Activated CD4-positive, alpha-beta T cell treated with anti-CD3 and anti-CD28 coated beads for 36 hours (primary cell): ENCODE measurements at regions not wholly inside any gene's neighbourhood (a gene's known extent, or its start where the extent isn't known, plus 50 kb on each side); places are given as distances from the start of the nearest gene placed in this dataset.

ENCODE experiments used
- ATAC-seq: fragments of 200-7000 bp; cut with Tn5 transposase; one replicate; pipeline ENCODE4 v1.10.0; 2021; ENCODE audit warnings: mild to moderate bottlenecking, moderate library complexity
- CTCF ChIA-PET: fragments of 350-600 bp; sonication (Branson Sonifier 250); formaldehyde crosslinking; loops from one replicate; lab custom pipeline; 2021; ENCODE audit warnings: antibody characterized with exemption; lab: Charles Lee
- POLR2A ChIA-PET: fragments of 350-600 bp; sonication (Branson Sonifier 250); formaldehyde crosslinking; loops from one replicate; lab custom pipeline; 2021; ENCODE audit warnings: antibody characterized with exemption, inconsistent platforms; lab: Charles Lee
- DNase-seq: peaks from one replicate; pipeline ENCODE4 v3.0.0-alpha.2; 2020
- H3K27ac Mint-ChIP-seq: one replicate; pipeline ENCODE4 v1.8.0; 2021; ENCODE audit warnings: mixed read lengths
- H3K27me3 Mint-ChIP-seq: one replicate; pipeline ENCODE4 v1.8.0; 2021; ENCODE audit warnings: mixed read lengths
- H3K36me3 Mint-ChIP-seq: one replicate; pipeline ENCODE4 v1.8.0; 2021; ENCODE audit warnings: low read depth, mixed read lengths
- H3K4me1 Mint-ChIP-seq: one replicate; pipeline ENCODE4 v1.8.0; 2021; ENCODE audit warnings: mixed read lengths
- H3K4me3 Mint-ChIP-seq: one replicate; pipeline ENCODE4 v1.8.0; 2021; ENCODE audit warnings: mild to moderate bottlenecking, moderate library complexity, mixed read lengths
- H3K9me3 Mint-ChIP-seq: one replicate; pipeline ENCODE4 v1.8.0; 2021; ENCODE audit warnings: low read depth, mixed read lengths
- intact Hi-C, 2 experiments: fragments of 100-400 bp; cut with DNase I in 1 of 2; cut with micrococcal nuclease in 1 of 2; formaldehyde crosslinking; loops; one replicate each; pipeline versions ENCODE4 v1.14.2 to v1.15.1; 2022 to 2024; cut with DNase I, micrococcal nuclease

DNA sequence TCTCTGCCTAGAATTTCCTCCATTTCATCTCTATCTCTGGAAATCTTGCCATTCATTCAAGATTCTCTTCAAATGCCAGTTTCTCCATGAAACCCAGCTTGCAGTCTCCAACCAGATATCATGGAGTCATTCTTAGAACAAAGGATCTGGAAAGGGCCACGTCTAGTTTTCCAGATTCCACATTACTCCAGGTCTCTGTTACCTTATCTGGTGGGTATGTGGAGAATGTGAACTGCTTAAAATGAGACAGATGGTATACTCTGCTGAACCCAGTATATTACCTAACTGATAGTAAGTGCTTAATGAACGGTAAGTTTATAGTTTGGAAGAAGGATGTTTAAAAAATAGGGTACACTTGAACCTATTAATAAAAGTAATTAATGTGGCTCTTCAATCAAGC is 52.3 kb upstream of the ZSWIM6 start:
- no peaks in the 10 kb centered on the region for H3K9me3 Mint-ChIP-seq
- CTCF ChIA-PET: interaction anchor here (0.7 kb wide), 1 partner anchor 289 kb away, joined by 3 read pairs; no protein-coding TSS in a partner anchor
- H3K4me3 Mint-ChIP-seq: no peak overlapping the region
- ATAC-seq (no peak), DNase-seq (no peak)
- H3K36me3 Mint-ChIP-seq: no peaks in the 10 kb centered on the region
- POLR2A ChIA-PET: no interaction called here
- no peak overlapping the region for H3K27ac Mint-ChIP-seq
- intact Hi-C loops: loop anchor here (2.0 to 10.0 kb wide), 6 partner anchors 51 to 379 kb away; partner anchors contain the start of genes ERCC8 (in 1 of the 2), NDUFAF2 (in 1 of the 2) and SMIM15 (in 1 of the 2)
- H3K27me3 Mint-ChIP-seq: no peaks in the 10 kb centered on the region
- peaks cover 43% of the 10 kb centered on the region for H3K4me1 Mint-ChIP-seq

DNA sequence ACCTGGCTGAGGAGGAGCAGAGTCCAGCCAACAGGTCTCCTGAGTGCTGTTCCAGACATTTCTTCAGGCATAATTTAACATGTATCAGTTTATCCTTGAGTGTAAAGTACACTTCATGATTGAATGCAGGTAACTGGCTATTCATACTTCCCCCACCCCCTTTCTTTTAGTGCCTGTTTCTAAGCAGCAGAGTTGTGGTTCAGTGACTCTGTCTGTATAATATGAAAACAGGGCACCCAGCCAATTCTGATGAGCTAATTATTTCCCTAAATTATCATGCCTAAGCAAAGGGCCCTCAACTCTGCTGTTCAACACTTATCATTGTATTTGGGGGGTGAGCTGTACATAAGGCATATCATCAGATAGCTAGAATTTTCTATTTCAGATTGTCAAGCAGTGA is 51.9 kb upstream of the ZSWIM6 start:
- ATAC-seq: peak; percentile 39
- intact Hi-C loops: loop anchor here (2.0 kb wide), 2 partner anchors 51 to 129 kb away; no protein-coding TSS in a partner anchor

DNA sequence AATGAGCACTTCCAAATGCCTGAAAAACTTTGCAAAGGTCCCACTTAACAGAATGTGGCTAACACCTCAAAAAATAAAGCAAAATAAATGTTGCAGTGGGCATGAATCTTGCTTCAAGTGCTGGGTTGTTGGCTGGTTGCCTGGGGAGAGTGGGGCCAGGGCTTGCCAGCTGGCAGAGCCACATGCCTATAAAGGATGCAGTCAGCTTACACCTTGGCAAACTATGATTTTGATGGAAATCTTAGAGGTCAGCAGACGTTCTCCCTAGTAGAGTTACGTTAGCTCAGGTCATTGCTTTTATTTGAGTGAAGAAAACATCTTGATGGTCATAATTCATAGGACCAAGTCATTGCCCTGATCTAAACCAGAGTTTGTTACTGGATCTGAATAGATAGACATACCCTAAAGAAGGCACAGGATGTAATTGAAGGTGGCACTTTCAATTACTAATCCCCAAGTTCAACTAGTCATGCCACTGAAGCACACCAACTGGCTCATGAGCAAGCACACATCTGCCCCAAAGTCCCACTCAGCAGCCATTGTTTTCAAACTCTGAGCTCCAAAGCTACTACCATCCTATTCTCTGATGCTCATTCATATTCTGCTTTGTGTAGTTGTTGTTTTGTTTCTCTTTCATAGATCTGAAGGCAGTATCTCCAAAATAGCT is 51.2 kb upstream of the ZSWIM6 start:
- H3K27ac Mint-ChIP-seq: no peak overlapping the region
- POLR2A ChIA-PET: no interaction called here
- H3K9me3 Mint-ChIP-seq: no peaks in the 10 kb centered on the region
- peaks cover 35% of the 10 kb centered on the region for H3K4me1 Mint-ChIP-seq
- CTCF ChIA-PET: interaction anchor here (1.0 to 1.1 kb wide), 2 partner anchors 51 to 322 kb away, joined by 3 to 5 read pairs; partner anchors contain the start of gene ZSWIM6
- DNase-seq (peak; percentile 58), ATAC-seq (peak; percentile 74)
- no peaks in the 10 kb centered on the region for H3K27me3 Mint-ChIP-seq
- intact Hi-C loops: loop anchor here (2.0 kb wide), 2 partner anchors 50 to 128 kb away; no protein-coding TSS in a partner anchor
- no peaks in the 10 kb centered on the region for H3K36me3 Mint-ChIP-seq
- no peak overlapping the region for H3K4me3 Mint-ChIP-seq

More for the DNA sequence above, 51.9 kb upstream of the ZSWIM6 start:
- ChIA-PET POLR2A (no interaction called here), CTCF (interaction anchor here (0.7 to 1.1 kb wide), 3 partner anchors 52 to 321 kb away, joined by 3 to 5 read pairs (median 3); partner anchors contain the start of gene ZSWIM6)
- Mint-ChIP-seq H3K27ac (no peak overlapping the region), H3K4me3 (no peak overlapping the region), H3K36me3 (no peaks in the 10 kb centered on the region), H3K27me3 (no peaks in the 10 kb centered on the region), H3K9me3 (no peaks in the 10 kb centered on the region), H3K4me1 (peaks cover 41% of the 10 kb centered on the region)
- peak; percentile 35 for DNase-seq

GRCh38 chr5:61281686-61282085 is 50.4 kb upstream of the ZSWIM6 start:
- Mint-ChIP-seq H3K4me1 (peaks cover 31% of the 10 kb centered on the region), H3K27me3 (no peaks in the 10 kb centered on the region), H3K9me3 (no peaks in the 10 kb centered on the region), H3K4me3 (no peak overlapping the region), H3K27ac (no peak overlapping the region), H3K36me3 (no peaks in the 10 kb centered on the region)
- intact Hi-C loops: loop anchor here (2.0 kb wide), 2 partner anchors 49 to 127 kb away; no protein-coding TSS in a partner anchor
- ChIA-PET POLR2A (no interaction called here), CTCF (no interaction called here)
- DNase-seq (no peak), ATAC-seq (no peak)
